Muscle of arm (tissue), 1 donor: ENCODE measurements at regions not wholly inside any gene's neighbourhood (a gene's known extent, or its start where the extent isn't known, plus 50 kb on each side); places are given as distances from the start of the nearest gene placed in this dataset.

ENCODE experiments used
- DNase-seq: peaks from one replicate; pipeline ENCODE4 v3.0.0-alpha.2; 2013

DNA sequence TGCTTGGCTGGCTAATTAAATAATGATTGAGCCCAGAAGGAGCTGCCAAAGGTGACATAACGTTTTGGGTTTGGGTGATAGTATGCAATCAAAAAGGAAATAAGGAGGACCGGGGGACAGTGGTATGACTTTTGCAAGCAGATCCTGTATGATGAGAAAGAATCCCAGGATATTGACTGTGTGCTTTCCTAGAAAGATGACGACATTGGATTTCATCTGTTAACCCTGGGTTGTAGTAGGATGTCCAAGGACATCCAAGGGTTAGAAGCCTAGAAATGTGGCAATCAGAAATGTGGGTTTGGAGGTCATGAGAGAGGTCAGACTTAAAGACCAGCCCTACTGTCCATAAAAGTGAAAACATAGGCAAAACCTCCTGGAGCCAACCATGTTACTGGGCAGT lies 50.3 kb upstream of the HMHB1 start:
- no peak for DNase-seq

DNA sequence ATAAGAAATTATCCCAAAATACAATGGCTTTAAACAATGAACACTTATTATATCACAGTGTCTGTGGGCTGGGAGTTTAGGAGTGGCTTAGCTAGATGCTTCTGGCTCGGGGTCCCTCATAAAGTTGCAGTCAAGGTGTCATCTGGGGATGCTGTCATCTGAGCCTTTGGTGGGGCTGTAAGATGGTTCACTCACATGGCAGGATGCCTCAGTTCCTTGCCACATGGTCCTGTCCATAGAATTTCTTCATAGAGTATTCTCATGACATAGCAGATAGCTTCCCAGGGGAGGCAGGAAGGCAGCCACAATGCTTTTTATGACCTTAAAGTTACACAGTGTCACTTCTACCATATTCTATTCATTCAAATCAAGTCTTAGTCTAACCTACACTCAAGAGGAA lies 51.2 kb upstream of the HMHB1 start:
- DNase-seq = no peak

- no peak for DNase-seq
These were observed 51.8 kb upstream of the HMHB1 start for GRCh38 chr5:143760131-143760505.

DNA sequence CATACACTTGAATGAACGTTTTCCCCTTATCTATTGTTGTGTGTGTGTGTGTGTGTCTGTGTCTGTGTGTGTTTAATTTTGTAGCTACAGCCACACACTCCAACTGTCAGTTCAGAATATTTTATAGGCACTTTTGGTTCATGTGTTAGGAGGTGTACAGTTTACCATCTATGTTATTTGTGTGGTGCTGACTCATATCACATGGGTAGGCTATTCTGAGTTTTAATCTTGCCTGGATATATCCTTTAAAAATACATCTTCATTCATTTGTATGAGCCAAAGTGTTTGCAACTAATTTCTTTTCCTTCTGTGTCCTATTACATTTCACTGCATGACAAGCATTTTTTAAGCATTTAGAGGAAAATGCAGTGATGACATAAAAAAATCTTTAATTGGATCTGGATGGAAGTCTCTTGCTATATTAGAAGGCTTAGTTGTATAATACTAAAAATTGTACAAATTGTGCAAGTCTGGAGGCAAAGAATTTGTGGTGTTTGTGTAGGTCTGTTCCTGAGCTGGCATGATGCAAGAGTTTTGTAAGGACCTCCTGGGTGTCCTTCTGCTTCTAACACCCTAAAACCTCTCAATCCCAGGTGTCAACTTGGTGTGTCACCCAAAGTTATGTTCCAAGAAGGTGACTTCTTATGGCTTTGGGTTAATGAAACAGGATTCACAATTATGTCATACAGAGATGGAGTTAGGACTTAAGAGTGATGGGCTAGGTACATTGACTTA lies 52.4 kb upstream of the HMHB1 start:
- peak; percentile 15 for DNase-seq

- peak; percentile 70 for DNase-seq
These were observed 53.2 kb upstream of the HMHB1 start for GRCh38 chr5:143758750-143759149.

GRCh38 chr5:143758015-143758414 lies 53.9 kb upstream of the HMHB1 start:
- peak; percentile 16 for DNase-seq

DNA sequence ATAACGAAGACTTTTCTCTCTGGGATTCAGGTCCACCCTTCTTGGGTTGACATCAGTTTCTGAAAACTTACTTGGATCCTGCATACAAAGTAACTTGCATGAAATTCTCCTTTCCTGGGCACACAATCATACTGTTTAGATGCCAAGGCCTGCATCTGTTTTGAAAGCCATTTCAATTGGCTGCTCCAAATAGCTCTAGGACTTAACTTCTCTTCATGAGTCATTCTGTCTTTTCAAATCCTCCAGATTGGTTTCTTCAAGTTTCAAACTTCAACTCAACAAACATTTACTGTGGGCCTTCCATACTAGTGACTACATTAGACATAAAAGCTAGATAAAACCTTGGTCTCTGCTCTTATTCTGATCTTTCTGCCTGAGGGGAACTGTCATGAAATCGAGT lies 54.8 kb upstream of the HMHB1 start:
- DNase-seq = no peak

GRCh38 chr5:143755966-143756365 lies 56.0 kb upstream of the HMHB1 start:
- DNase-seq = peak; percentile 23

GRCh38 chr5:143752165-143752850 lies 59.7 kb upstream of the HMHB1 start:
- DNase-seq = no peak

GRCh38 chr5:143751342-143751741 lies 60.6 kb upstream of the HMHB1 start:
- DNase-seq = no peak

GRCh38 chr5:143749581-143750205 lies 62.3 kb upstream of the HMHB1 start:
- DNase-seq = no peak

GRCh38 chr5:143748516-143748915 lies 63.4 kb upstream of the HMHB1 start:
- DNase-seq = no peak

DNA sequence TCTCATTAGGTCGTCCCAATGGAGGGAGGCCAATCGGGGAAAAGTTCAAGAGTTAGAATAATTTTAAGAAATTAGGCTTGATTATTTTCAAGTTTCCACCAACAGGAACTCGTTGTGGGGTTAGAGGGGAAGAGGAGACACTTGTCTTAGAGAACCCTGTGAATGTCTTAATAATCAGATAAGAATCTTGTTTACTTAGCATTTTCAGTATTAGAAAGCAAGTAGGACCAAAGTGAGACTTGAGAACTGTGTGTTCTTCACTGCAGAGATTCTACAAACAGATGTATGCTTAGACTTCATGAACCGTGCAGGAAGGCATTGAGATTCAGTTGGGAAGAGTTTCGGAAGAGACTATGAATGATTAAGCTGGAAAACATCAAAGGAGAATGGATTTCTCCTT lies 69.0 kb upstream of the HMHB1 start:
- no peak for DNase-seq

- no peak for DNase-seq
These were observed 70.5 kb upstream of the HMHB1 start for GRCh38 chr5:143741421-143741820.

GRCh38 chr5:143740956-143741355 lies 71.0 kb upstream of the HMHB1 start:
- DNase-seq = no peak

GRCh38 chr5:143739746-143740145 lies 72.2 kb upstream of the HMHB1 start:
- no peak for DNase-seq

- DNase-seq = no peak
These were observed 73.3 kb upstream of the HMHB1 start for GRCh38 chr5:143738417-143739401.

DNA sequence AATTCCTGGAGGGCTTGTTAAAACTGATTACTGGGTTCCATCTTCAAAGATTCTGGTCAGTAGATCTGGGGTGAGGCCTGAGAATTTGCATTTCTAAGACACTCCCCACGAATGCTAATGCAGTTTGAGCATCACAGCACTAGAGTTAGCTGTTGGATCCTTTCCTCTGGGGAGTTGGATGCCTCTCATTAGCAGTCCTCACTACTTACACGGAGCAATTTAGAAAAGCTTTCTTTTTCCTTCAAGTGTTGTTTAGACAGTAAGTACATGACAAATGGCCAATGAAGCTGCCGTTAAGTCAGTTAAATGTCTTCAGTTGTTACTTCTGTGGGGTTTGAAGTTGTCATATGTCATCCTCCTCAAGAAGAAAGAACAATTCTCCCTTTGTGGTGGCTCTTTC lies 74.9 kb upstream of the HMHB1 start:
- no peak for DNase-seq

DNA sequence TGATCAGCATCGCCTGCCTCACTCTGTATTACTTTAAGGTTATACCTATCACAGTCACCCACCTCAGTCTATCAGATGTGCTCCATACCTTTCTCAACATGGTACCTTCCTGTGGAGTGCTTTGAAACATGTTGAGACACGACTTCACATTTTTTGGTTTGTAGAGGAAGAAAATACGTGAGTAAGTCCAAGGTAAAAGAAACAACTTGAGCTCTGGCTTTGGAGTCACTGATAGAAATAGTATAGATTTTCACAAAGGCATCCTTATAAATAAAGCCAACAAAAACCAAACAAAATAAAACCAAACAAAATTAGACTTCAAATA lies 77.5 kb upstream of the HMHB1 start:
- no peak for DNase-seq

DNA sequence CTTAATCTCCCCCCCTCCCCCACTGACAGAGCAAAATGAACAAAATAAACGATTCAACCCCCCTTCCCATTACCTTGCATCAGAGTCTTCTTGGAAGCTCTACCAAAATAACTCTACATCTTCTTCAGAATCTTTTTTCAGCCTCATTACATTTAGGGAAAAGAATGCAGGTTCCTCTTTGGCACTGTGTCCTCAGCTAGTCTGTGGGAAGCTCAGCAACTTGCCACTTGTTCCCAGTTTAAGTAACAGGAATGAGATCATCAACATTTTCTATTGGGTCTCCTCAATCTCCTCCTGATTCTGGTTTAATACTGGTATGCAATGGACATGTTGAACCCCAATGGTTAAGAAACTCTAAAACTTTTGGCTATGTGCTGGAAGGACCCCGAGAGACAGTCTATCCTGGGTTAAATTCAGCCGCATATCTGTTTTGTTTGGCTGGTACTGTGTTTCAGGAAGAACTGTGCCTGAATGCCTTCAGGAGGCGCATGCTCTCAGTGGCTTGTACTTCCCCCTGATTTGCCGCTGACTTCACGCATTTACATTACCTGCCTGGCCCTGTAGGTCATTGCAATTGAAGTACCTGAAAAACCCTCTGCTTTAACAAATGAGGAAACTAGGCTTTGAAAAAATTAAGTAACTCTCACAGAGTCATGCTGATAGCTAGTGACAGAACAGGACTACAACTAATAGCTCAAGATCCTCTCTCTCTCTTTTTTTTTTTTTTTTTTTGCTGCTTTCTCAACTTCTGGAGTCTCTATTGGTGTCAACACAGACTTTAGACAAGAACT lies 78.1 kb upstream of the HMHB1 start:
- DNase-seq = no peak

DNA sequence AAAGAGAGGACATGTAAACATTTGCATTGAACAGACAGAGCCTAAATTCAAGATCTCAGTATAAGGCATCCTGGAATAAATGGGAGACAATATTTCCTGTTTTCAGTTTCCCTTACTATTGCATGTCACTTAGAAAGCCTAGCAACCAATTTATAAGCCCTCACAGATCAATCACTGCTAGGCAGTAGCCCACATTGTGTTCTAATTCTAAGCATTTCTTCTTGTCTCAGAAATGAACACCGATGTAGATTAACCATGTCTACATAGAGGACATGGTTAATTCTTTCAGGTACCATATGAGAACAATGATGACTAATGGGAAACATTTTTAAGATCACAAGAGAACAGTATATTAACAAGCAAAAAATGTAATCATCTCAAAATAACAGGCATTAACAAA lies 79.6 kb upstream of the HMHB1 start:
- DNase-seq = no peak
